ENCODE measurements at regions not wholly inside any gene's neighbourhood (a gene's known extent, or its start where the extent isn't known, plus 50 kb on each side); places are given as distances from the start of the nearest gene placed in this dataset.

GRCh38 chr4:104629601-104630000 is 134.9 kb upstream of the CXXC4 start:
- H3K4me1 ChIP-seq (ENCODE audit: insufficient read depth, low read length) = no peaks in the 10 kb centered on the region
- no peaks in the 10 kb centered on the region for H3K36me3 Mint-ChIP-seq (ENCODE audit: low read depth)
- H3K4me3 Mint-ChIP-seq = no peak overlapping the region
- no peak for DNase-seq
- H3K27ac ChIP-seq (ENCODE audit: low read depth in 1 of 2, low read length in 2 of 2) = no peak overlapping the region
- H3K9me3 Mint-ChIP-seq = no peaks in the 10 kb centered on the region
- no peak overlapping the region for H3K4me3 ChIP-seq (ENCODE audit: low read length)
- H3K27me3 ChIP-seq (ENCODE audit: control insufficient read depth in 1 of 2, insufficient read depth in 2 of 2, low read length in 2 of 2) = no peaks in the 10 kb centered on the region
- POLR2A ChIA-PET = no interaction called here
- no peaks in the 10 kb centered on the region for H3K27me3 Mint-ChIP-seq
- no peak for TF ChIP-seq CTCF (IDR thresholded peaks at IDR 0.05)
- H3K27ac Mint-ChIP-seq = no peak overlapping the region
- no peaks in the 10 kb centered on the region for H3K4me1 Mint-ChIP-seq (ENCODE audit: low read depth)
- H3K9me3 ChIP-seq (ENCODE audit: control insufficient read depth in 1 of 2, insufficient read depth in 1 of 2, low read length in 2 of 2) = no peaks in the 10 kb centered on the region
- ATAC-seq (ENCODE audit: poor library complexity) = no peak
- no peaks in the 10 kb centered on the region for H3K36me3 ChIP-seq (ENCODE audit: insufficient read depth, low read length)
- intact Hi-C loops (cut with DNase I, micrococcal nuclease) = no loop called here
- CTCF ChIA-PET = no interaction called here

- Mint-ChIP-seq H3K9me3 (no peaks in the 10 kb centered on the region), H3K27me3 (no peaks in the 10 kb centered on the region), H3K4me3 (no peak overlapping the region), H3K4me1 (ENCODE audit: low read depth) (no peaks in the 10 kb centered on the region), H3K27ac (no peak overlapping the region), H3K36me3 (ENCODE audit: low read depth) (no peaks in the 10 kb centered on the region)
- no peak for TF ChIP-seq CTCF (IDR thresholded peaks at IDR 0.05)
- POLR2A ChIA-PET = no interaction called here
- Histone ChIP-seq H3K36me3 (ENCODE audit: insufficient read depth, low read length) (no peaks in the 10 kb centered on the region), H3K27me3 (ENCODE audit: control insufficient read depth in 1 of 2, insufficient read depth in 2 of 2, low read length in 2 of 2) (no peaks in the 10 kb centered on the region), H3K4me3 (ENCODE audit: low read length) (no peak overlapping the region), H3K4me1 (ENCODE audit: insufficient read depth, low read length) (no peaks in the 10 kb centered on the region), H3K9me3 (ENCODE audit: control insufficient read depth in 1 of 2, insufficient read depth in 1 of 2, low read length in 2 of 2) (no peaks in the 10 kb centered on the region), H3K27ac (ENCODE audit: low read depth in 1 of 2, low read length in 2 of 2) (no peak overlapping the region)
- ATAC-seq (ENCODE audit: poor library complexity) = no peak
- DNase-seq = no peak
- CTCF ChIA-PET = no interaction called here
- intact Hi-C loops (cut with DNase I, micrococcal nuclease) = no loop called here
These were observed 135.6 kb upstream of the CXXC4 start for GRCh38 chr4:104630272-104630671.

GRCh38 chr4:104631000-104631399 is 136.3 kb upstream of the CXXC4 start:
- no peak overlapping the region for H3K27ac Mint-ChIP-seq
- ATAC-seq (ENCODE audit: poor library complexity) = no peak

More at GRCh38 chr4:104631000-104631399, 136.3 kb upstream of the CXXC4 start:
- Histone ChIP-seq H3K27ac (ENCODE audit: low read depth in 1 of 2, low read length in 2 of 2) (no peak overlapping the region), H3K36me3 (ENCODE audit: insufficient read depth, low read length) (no peaks in the 10 kb centered on the region), H3K27me3 (ENCODE audit: control insufficient read depth in 1 of 2, insufficient read depth in 2 of 2, low read length in 2 of 2) (no peaks in the 10 kb centered on the region), H3K4me1 (ENCODE audit: insufficient read depth, low read length) (no peaks in the 10 kb centered on the region), H3K9me3 (ENCODE audit: control insufficient read depth in 1 of 2, insufficient read depth in 1 of 2, low read length in 2 of 2) (no peaks in the 10 kb centered on the region), H3K4me3 (ENCODE audit: low read length) (no peak overlapping the region)
- no peak for DNase-seq
- Mint-ChIP-seq H3K27me3 (no peaks in the 10 kb centered on the region), H3K4me1 (ENCODE audit: low read depth) (no peaks in the 10 kb centered on the region), H3K36me3 (ENCODE audit: low read depth) (no peaks in the 10 kb centered on the region), H3K9me3 (no peaks in the 10 kb centered on the region), H3K4me3 (no peak overlapping the region)
- POLR2A ChIA-PET = no interaction called here
- CTCF ChIA-PET = no interaction called here
- intact Hi-C loops (cut with DNase I, micrococcal nuclease) = no loop called here
- no peak for TF ChIP-seq CTCF (IDR thresholded peaks at IDR 0.05)

All from CD4-positive, alpha-beta T cell (primary cell).